ENCODE measurements at regions not wholly inside any gene's neighbourhood (a gene's known extent, or its start where the extent isn't known, plus 50 kb on each side); places are given as distances from the start of the nearest gene placed in this dataset.
"Not testable (repeated sequence)": the region's sequence is repeated elsewhere in the genome, so short reads cannot be mapped to it uniquely, and the experiment has no call there.

DNA sequence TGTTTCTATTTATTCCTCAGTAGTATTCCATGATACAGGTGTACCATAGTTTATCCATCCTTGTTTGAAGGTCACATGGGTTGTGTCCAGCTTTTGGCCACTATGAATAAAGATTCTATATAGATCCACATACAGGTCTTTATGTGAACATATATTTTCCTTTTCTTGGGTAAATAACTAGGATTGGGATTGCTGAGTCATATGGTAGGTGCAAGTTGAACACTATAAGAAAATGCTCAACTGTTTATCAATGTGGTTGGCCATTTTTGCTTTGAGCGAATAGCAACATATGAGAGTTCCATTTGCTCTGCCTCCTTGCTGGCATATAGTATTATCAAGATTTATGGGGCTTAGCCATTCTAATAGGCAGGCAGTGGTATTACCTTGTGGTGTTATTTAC lies 170.2 kb upstream of the KCNJ15 start:
- H3K9me2 ChIP-seq (ENCODE audit: insufficient read depth): no peaks in the 10 kb centered on the region
- no peaks in the 10 kb centered on the region for H3F3A ChIP-seq (ENCODE audit: insufficient read depth)
- no peaks in the 10 kb centered on the region for H3K36me3 ChIP-seq (ENCODE audit: low read depth)
- no peak for DNase-seq
- no peak overlapping the region for H3K4me3 ChIP-seq
- TF ChIP-seq EZH2 (IDR thresholded peaks at IDR 0.05; ENCODE audit: insufficient read depth, poor library complexity, severe bottlenecking) (no peak), EZH2phosphoT487 (IDR thresholded peaks at IDR 0.05; ENCODE audit: insufficient read depth, low read depth) (no peak)
- peaks cover 11% of the 10 kb centered on the region; the same call in 1 of the 2 replicates for H3K27me3 ChIP-seq (replicated peaks; ENCODE audit: insufficient read depth)
- no peaks in the 10 kb centered on the region for H3K79me2 ChIP-seq (ENCODE audit: insufficient read depth)
- no peaks in the 10 kb centered on the region for H4K20me1 ChIP-seq (ENCODE audit: insufficient read depth)
- no peak overlapping the region for H3K9ac ChIP-seq
- H2AFZ ChIP-seq: no peak overlapping the region
- no peaks in the 10 kb centered on the region for H3K9me3 ChIP-seq (ENCODE audit: low read depth)
- no peak overlapping the region for H3K4me2 ChIP-seq (ENCODE audit: unreplicated experiment)
- H3K4me1 ChIP-seq (ENCODE audit: insufficient read depth): no peaks in the 10 kb centered on the region
- in situ Hi-C loops (cut with MboI): no loop called here
- no peak overlapping the region for H3K27ac ChIP-seq
- WGBS, 2 experiments (ENCODE audit: low coverage in 1 of 2, low lambda C conversion rate in 2 of 2, missing lambda C conversion rate in 2 of 2): 35 to 61% methylated on average over 1 of the region's 1 CpG

DNA sequence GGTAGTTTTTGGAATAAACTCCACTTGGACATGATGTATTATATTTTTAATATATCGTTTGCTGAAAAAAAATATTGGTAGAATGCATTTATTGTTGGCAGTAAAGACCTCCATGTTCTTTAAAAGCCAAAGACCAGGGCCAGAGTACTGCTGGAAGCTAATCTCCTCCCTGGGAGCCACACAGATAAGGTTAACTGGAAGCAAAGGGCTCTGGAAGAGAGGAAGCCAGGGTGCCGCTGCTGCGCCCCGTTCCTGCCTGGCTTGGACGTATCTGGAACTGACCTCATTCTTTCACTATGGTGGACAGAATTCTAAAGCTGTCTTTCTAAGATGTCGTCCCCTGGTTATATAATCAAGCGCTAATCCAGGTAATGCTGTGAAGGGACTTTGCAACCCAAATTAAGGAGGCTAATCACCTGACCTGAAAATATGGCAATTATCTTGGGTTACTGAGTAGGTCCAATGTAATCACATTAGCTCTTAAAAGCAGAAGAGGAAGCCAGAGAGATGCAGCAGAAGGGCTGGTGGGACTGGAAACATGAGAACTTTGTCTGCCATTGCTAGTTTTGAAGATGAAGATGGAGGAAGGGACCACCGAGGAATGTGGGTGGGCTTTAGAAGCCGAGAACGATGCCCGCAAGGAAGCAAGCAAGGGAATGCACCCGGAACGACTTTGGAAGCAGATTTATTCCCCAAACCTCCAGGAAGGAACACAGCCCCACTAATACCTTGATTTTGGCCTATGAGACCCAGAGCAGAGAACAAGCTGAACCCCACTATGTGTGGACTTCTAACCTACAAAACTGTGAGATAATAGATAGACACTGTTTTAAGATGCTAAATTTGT lies 167.7 kb upstream of the KCNJ15 start:
- Histone ChIP-seq H3K27ac (no peak overlapping the region), H3K9me3 (ENCODE audit: low read depth) (no peaks in the 10 kb centered on the region), H4K20me1 (ENCODE audit: insufficient read depth) (no peaks in the 10 kb centered on the region)

DNA sequence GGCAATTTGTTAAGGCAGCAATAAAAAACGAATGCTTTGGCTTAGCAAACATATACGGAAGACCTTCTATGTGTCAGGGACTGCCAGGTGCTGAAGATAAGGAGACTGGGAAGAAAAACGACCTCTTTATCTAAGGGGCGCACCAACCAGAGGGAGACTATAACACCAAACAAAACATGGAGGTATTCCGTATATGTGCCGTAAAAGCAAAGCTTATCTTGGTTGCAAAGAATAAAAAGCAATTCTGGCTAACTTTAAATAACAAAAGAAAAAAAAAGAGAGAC lies 167.1 kb upstream of the KCNJ15 start:
- no peaks in the 10 kb centered on the region for H4K20me1 ChIP-seq (ENCODE audit: insufficient read depth)
- H3K4me2 ChIP-seq (ENCODE audit: unreplicated experiment): no peak overlapping the region
- H3K79me2 ChIP-seq (ENCODE audit: insufficient read depth): no peaks in the 10 kb centered on the region
- no peak overlapping the region for H3K27ac ChIP-seq
- no peak overlapping the region for H3K9ac ChIP-seq
- DNase-seq: no peak
- H3K9me2 ChIP-seq (ENCODE audit: insufficient read depth): no peaks in the 10 kb centered on the region
- in situ Hi-C loops (cut with MboI): no loop called here
- WGBS, 2 experiments (ENCODE audit: low coverage in 1 of 2, low lambda C conversion rate in 2 of 2, missing lambda C conversion rate in 2 of 2): 58 to 65% methylated on average over 6 of the region's 6 CpGs
- H3K4me1 ChIP-seq (ENCODE audit: insufficient read depth): no peaks in the 10 kb centered on the region
- TF ChIP-seq EZH2phosphoT487 (IDR thresholded peaks at IDR 0.05; ENCODE audit: insufficient read depth, low read depth) (no peak), EZH2 (IDR thresholded peaks at IDR 0.05; ENCODE audit: insufficient read depth, poor library complexity, severe bottlenecking) (no peak)
- H3K9me3 ChIP-seq (ENCODE audit: low read depth): no peaks in the 10 kb centered on the region
- peaks cover 20% of the 10 kb centered on the region; the same call in 1 of the 2 replicates for H3K27me3 ChIP-seq (replicated peaks; ENCODE audit: insufficient read depth)
- no peaks in the 10 kb centered on the region for H3F3A ChIP-seq (ENCODE audit: insufficient read depth)
- H3K36me3 ChIP-seq (ENCODE audit: low read depth): no peaks in the 10 kb centered on the region
- H2AFZ ChIP-seq: no peak overlapping the region
- H3K4me3 ChIP-seq: no peak overlapping the region

More for the DNA sequence above, 167.7 kb upstream of the KCNJ15 start:
- in situ Hi-C loops (cut with MboI): no loop called here
- H3F3A ChIP-seq (ENCODE audit: insufficient read depth): no peaks in the 10 kb centered on the region
- 68 to 71% methylated on average over 13 of the region's 13 CpGs for WGBS, 2 experiments (ENCODE audit: low coverage in 1 of 2, low lambda C conversion rate in 2 of 2, missing lambda C conversion rate in 2 of 2)
- H3K4me1 ChIP-seq (ENCODE audit: insufficient read depth): no peaks in the 10 kb centered on the region
- no peak overlapping the region for H3K4me3 ChIP-seq
- H3K27me3 ChIP-seq (replicated peaks; ENCODE audit: insufficient read depth): peaks cover 20% of the 10 kb centered on the region; the same call in 1 of the 2 replicates
- H2AFZ ChIP-seq: no peak overlapping the region
- H3K9ac ChIP-seq: no peak overlapping the region
- no peaks in the 10 kb centered on the region for H3K79me2 ChIP-seq (ENCODE audit: insufficient read depth)
- H3K36me3 ChIP-seq (ENCODE audit: low read depth): no peaks in the 10 kb centered on the region
- no peak for DNase-seq
- TF ChIP-seq EZH2 (IDR thresholded peaks at IDR 0.05; ENCODE audit: insufficient read depth, poor library complexity, severe bottlenecking) (no peak), EZH2phosphoT487 (IDR thresholded peaks at IDR 0.05; ENCODE audit: insufficient read depth, low read depth) (no peak)
- H3K9me2 ChIP-seq (ENCODE audit: insufficient read depth): no peaks in the 10 kb centered on the region
- no peak overlapping the region for H3K4me2 ChIP-seq (ENCODE audit: unreplicated experiment)

DNA sequence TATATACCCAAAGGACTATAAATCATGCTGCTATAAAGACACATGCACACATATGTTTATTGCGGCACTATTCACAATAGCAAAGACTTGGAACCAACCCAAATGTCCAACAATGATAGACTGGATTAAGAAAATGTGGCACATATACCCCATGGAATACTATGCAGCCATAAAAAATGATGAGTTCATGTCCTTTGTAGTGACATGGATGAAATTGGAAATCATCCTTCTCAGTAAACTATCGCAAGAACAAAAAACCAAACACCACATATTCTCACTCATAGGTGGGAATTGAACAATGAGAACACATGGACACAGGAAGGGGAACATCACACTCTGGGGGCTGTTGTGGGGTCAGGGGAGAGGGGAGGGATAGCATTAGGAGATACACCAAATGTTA lies 165.7 kb upstream of the KCNJ15 start:
- in situ Hi-C loops (cut with MboI); H3K4me3 ChIP-seq; H3K4me1 ChIP-seq (ENCODE audit: insufficient read depth); H3K79me2 ChIP-seq (ENCODE audit: insufficient read depth); H3K9me3 ChIP-seq (ENCODE audit: low read depth); H3K9ac ChIP-seq; H3K9me2 ChIP-seq (ENCODE audit: insufficient read depth); H3F3A ChIP-seq (ENCODE audit: insufficient read depth); H2AFZ ChIP-seq; H3K36me3 ChIP-seq (ENCODE audit: low read depth); H3K27ac ChIP-seq; DNase-seq; H3K4me2 ChIP-seq (ENCODE audit: unreplicated experiment); H4K20me1 ChIP-seq (ENCODE audit: insufficient read depth): not testable (repeated sequence)
- WGBS, 2 experiments (ENCODE audit: low coverage in 1 of 2, low lambda C conversion rate in 2 of 2, missing lambda C conversion rate in 2 of 2): 27 to 49% methylated on average over 1 to 2 of the region's 2 CpGs
- peaks cover 20% of the 10 kb centered on the region; the same call in 1 of the 2 replicates for H3K27me3 ChIP-seq (replicated peaks; ENCODE audit: insufficient read depth)

DNA sequence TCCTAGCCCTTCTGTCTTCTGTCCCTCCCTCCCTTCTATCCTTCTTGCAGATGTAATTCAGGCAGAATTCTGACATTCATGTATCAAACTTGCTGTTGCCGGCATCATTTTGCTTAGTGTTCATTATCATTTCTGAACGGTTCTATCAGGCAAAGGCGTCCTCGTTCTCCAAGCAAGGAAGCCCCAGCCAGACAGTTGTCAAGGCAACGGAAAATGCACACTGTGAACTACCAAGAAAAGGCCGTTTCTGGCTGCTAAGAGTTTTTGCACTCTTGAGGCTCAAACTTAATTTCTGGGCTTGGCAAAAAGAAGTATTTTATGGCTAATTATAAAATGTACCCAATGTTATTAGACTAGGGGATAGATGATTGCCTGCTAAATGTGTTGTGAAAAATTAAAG lies 164.7 kb upstream of the KCNJ15 start:
- in situ Hi-C loops (cut with MboI): no loop called here
- no peaks in the 10 kb centered on the region for H3F3A ChIP-seq (ENCODE audit: insufficient read depth)
- H3K4me1 ChIP-seq (ENCODE audit: insufficient read depth): no peaks in the 10 kb centered on the region
- H3K36me3 ChIP-seq (ENCODE audit: low read depth): no peaks in the 10 kb centered on the region
- no peaks in the 10 kb centered on the region for H3K9me3 ChIP-seq (ENCODE audit: low read depth)
- H4K20me1 ChIP-seq (ENCODE audit: insufficient read depth): no peaks in the 10 kb centered on the region
- no peak for DNase-seq
- no peaks in the 10 kb centered on the region for H3K9me2 ChIP-seq (ENCODE audit: insufficient read depth)
- H3K27me3 ChIP-seq (replicated peaks; ENCODE audit: insufficient read depth): peaks cover 26% of the 10 kb centered on the region
- no peak overlapping the region for H3K4me3 ChIP-seq
- no peak overlapping the region for H2AFZ ChIP-seq
- no peak overlapping the region for H3K9ac ChIP-seq
- no peak overlapping the region for H3K4me2 ChIP-seq (ENCODE audit: unreplicated experiment)
- TF ChIP-seq EZH2 (IDR thresholded peaks at IDR 0.05; ENCODE audit: insufficient read depth, poor library complexity, severe bottlenecking) (no peak), EZH2phosphoT487 (IDR thresholded peaks at IDR 0.05; ENCODE audit: insufficient read depth, low read depth) (no peak)
- no peaks in the 10 kb centered on the region for H3K79me2 ChIP-seq (ENCODE audit: insufficient read depth)
- WGBS, 2 experiments (ENCODE audit: low coverage in 1 of 2, low lambda C conversion rate in 2 of 2, missing lambda C conversion rate in 2 of 2): 26 to 28% methylated on average over 6 of the region's 6 CpGs
- no peak overlapping the region for H3K27ac ChIP-seq
